Erythroblast (primary cell): ENCODE measurements at regions not wholly inside any gene's neighbourhood (a gene's known extent, or its start where the extent isn't known, plus 50 kb on each side); places are given as distances from the start of the nearest gene placed in this dataset.

ENCODE experiments used
- GATA1 ChIP-seq: IDR thresholded peaks from 2 replicates; pipeline ENCODE4 v1.6.1; 2011; ENCODE audit warnings: low read depth, mild to moderate bottlenecking, control low read depth, low read length, moderate library complexity
- POLR2A ChIP-seq: IDR thresholded peaks from 2 replicates; pipeline ENCODE4 v1.6.1; 2011; ENCODE audit warnings: mild to moderate bottlenecking, low read length

GRCh38 chr20:55200317-55200716 lies 724.9 kb downstream of the DOK5 start:
- no peak for TF ChIP-seq POLR2A
- no peak for TF ChIP-seq GATA1
